ENCODE measurements at regions not wholly inside any gene's neighbourhood (a gene's known extent, or its start where the extent isn't known, plus 50 kb on each side); places are given as distances from the start of the nearest gene placed in this dataset.

DNA sequence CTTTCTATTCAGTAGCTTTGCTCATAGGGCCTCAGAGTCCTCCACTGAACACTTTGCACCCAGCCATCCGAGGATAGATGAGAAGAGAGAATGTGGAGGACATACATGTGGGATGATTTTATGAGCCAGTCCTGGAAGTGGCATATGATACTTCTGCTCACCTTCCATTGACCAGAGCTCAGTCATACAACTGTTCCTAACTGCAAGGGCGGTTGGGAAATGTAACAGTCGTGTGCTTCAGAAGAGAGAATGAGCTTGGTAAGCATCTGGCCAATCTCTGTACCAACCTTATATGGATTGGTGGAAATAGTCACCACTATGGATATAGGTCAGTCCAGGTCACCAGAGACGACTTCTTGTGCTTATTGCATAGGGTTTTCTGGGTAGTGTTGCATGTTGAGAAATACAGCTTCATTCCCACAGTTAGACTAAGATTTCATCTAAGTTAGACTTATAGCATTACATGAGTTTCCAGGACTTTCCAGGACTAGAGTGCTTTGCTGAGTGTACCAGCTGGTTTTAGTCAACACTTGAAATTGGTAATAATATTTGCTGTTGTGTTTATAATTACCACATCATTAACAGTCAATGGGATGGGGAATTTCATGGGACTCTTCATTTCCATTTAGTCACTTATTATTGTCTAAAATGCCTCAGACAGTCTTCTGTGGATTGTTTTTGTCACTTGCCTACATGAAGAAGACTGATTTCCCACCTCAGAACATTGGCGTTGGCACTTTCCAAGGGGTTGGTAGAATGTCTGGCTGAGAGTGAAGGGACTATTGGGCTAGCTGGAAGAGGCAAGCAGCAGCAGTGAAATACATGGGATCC is 214.5 kb upstream of the ROPN1 start:
- DNase-seq (ENCODE audit: low read depth in 1 of 2, low spot score in 1 of 2) = no peak
- peaks cover 4% of the 10 kb centered on the region for H3K27me3 ChIP-seq (ENCODE audit: insufficient read depth, poor library complexity, severe bottlenecking)
- no peak overlapping the region for H3K27ac ChIP-seq (replicated peaks)
- no peak for TF ChIP-seq SPI1 (IDR thresholded peaks at IDR 0.05; ENCODE audit: borderline replicate concordance, low read depth)
- TF ChIP-seq POLR2AphosphoS5 (IDR thresholded peaks at IDR 0.05; ENCODE audit: low read depth) = no peak
- no peak overlapping the region for H3K4me3 ChIP-seq (replicated peaks; ENCODE audit: insufficient read depth, low read length)

DNA sequence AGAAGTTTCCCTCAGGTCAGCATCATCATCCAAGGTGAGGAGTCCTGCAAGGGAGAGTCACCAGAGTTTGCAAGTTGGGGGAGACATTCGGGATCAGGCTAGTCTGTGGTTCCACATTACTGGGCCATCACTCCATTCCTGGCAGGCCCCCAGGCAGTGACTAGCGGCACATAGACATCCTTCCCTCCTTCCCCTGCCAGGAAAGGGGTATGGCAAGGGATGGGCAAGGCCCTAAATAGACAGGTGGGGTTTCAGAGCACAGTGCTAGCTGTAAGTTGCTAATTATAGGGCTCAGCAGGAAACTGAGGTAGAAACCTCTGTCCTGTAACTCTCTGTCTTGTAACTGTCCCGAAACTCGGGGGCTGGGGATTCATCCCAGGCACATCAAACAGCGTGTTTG is 215.2 kb upstream of the ROPN1 start:
- Histone ChIP-seq H3K4me3 (replicated peaks; ENCODE audit: insufficient read depth, low read length) (no peak overlapping the region), H3K27me3 (ENCODE audit: insufficient read depth, poor library complexity, severe bottlenecking) (peaks cover 4% of the 10 kb centered on the region), H3K27ac (replicated peaks) (no peak overlapping the region)
- TF ChIP-seq, protein P1, sequence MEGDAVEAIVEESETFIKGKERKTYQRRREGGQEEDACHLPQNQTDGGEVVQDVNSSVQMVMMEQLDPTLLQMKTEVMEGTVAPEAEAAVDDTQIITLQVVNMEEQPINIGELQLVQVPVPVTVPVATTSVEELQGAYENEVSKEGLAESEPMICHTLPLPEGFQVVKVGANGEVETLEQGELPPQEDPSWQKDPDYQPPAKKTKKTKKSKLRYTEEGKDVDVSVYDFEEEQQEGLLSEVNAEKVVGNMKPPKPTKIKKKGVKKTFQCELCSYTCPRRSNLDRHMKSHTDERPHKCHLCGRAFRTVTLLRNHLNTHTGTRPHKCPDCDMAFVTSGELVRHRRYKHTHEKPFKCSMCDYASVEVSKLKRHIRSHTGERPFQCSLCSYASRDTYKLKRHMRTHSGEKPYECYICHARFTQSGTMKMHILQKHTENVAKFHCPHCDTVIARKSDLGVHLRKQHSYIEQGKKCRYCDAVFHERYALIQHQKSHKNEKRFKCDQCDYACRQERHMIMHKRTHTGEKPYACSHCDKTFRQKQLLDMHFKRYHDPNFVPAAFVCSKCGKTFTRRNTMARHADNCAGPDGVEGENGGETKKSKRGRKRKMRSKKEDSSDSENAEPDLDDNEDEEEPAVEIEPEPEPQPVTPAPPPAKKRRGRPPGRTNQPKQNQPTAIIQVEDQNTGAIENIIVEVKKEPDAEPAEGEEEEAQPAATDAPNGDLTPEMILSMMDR (IDR thresholded peaks at IDR 0.05; ENCODE audit: insufficient read depth, low read length) = no peak
- TF ChIP-seq GABPA (IDR thresholded peaks at IDR 0.05; ENCODE audit: low read depth) = no peak
- TF ChIP-seq, protein P2, sequence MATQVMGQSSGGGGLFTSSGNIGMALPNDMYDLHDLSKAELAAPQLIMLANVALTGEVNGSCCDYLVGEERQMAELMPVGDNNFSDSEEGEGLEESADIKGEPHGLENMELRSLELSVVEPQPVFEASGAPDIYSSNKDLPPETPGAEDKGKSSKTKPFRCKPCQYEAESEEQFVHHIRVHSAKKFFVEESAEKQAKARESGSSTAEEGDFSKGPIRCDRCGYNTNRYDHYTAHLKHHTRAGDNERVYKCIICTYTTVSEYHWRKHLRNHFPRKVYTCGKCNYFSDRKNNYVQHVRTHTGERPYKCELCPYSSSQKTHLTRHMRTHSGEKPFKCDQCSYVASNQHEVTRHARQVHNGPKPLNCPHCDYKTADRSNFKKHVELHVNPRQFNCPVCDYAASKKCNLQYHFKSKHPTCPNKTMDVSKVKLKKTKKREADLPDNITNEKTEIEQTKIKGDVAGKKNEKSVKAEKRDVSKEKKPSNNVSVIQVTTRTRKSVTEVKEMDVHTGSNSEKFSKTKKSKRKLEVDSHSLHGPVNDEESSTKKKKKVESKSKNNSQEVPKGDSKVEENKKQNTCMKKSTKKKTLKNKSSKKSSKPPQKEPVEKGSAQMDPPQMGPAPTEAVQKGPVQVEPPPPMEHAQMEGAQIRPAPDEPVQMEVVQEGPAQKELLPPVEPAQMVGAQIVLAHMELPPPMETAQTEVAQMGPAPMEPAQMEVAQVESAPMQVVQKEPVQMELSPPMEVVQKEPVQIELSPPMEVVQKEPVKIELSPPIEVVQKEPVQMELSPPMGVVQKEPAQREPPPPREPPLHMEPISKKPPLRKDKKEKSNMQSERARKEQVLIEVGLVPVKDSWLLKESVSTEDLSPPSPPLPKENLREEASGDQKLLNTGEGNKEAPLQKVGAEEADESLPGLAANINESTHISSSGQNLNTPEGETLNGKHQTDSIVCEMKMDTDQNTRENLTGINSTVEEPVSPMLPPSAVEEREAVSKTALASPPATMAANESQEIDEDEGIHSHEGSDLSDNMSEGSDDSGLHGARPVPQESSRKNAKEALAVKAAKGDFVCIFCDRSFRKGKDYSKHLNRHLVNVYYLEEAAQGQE (IDR thresholded peaks at IDR 0.05; ENCODE audit: insufficient replicate concordance, low read depth) = no peak
- no peak for DNase-seq (ENCODE audit: low read depth in 1 of 2, low spot score in 1 of 2)

DNA sequence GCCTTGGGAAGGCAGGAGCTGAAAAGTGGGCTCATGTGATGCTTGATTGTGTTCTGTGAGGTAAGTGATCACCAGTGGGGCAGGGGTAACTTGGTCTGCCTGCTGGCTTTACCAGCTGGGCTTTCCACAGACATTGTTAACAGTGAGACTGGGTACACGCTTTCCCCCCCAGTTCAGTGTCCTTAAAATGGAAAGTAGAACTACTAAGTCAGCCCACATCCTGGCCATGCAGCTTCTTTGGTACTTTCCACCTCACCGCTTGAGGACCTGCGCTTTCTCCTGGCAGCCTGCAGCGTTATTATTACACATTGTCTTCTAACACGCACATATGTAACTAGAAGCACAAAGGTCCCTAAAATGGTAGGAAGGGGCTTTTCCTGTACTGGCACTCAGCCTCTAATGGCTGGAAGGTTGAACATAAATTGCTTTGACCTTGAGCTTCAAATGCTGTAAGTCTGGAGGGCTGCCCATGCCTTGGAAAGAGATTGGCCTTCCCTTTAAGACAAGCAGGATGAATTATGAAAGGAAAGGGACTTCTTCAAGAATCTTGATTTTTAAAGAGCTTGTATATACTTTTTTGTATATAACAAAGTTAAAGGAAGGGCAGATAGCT is 216.1 kb upstream of the ROPN1 start:
- no peak overlapping the region for H3K27ac ChIP-seq (replicated peaks)
- no peak overlapping the region for H3K4me3 ChIP-seq (replicated peaks; ENCODE audit: insufficient read depth, low read length)
- TF ChIP-seq, protein P2 (IDR thresholded peaks at IDR 0.05; ENCODE audit: insufficient replicate concordance, low read depth) = no peak
- no peak for TF ChIP-seq GABPA (IDR thresholded peaks at IDR 0.05; ENCODE audit: low read depth)
- TF ChIP-seq, protein P1 (IDR thresholded peaks at IDR 0.05; ENCODE audit: insufficient read depth, low read length) = no peak
- no peak for TF ChIP-seq POLR2AphosphoS5 (IDR thresholded peaks at IDR 0.05; ENCODE audit: low read depth)
- no peak for TF ChIP-seq SPI1 (IDR thresholded peaks at IDR 0.05; ENCODE audit: borderline replicate concordance, low read depth)
- DNase-seq (ENCODE audit: low read depth in 1 of 2, low spot score in 1 of 2) = no peak
- peaks cover 4% of the 10 kb centered on the region for H3K27me3 ChIP-seq (ENCODE audit: insufficient read depth, poor library complexity, severe bottlenecking)

DNA sequence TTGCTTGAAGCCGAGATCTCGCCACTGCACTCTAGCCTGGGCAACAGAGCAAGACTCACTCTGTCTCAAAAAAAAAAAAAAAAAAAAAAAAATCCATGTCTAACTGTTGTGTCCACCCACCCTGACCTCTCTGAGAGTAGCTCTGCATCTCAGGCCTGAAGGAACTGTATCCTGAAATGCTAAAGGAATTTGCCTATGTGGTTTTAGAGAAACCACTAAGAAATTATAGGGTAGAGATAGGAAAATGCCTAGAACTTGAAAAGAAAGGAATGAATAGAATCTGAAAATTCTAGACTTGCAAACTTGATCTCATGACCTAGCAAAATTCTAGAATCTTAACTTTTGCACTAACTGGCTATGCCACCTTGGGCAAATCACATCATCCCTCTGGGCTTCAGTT is 217.5 kb upstream of the ROPN1 start:
- Histone ChIP-seq H3K4me3 (replicated peaks; ENCODE audit: insufficient read depth, low read length) (no peak overlapping the region), H3K27me3 (ENCODE audit: insufficient read depth, poor library complexity, severe bottlenecking) (no peaks in the 10 kb centered on the region)

More for the DNA sequence above, 217.5 kb upstream of the ROPN1 start:
- no peak overlapping the region for H3K27ac ChIP-seq (replicated peaks)
- TF ChIP-seq, protein P2 (IDR thresholded peaks at IDR 0.05; ENCODE audit: insufficient replicate concordance, low read depth) = no peak
- no peak for DNase-seq (ENCODE audit: low read depth in 1 of 2, low spot score in 1 of 2)
